Naive thymus-derived CD4-positive, alpha-beta T cell (primary cell): ENCODE measurements at regions not wholly inside any gene's neighbourhood (a gene's known extent, or its start where the extent isn't known, plus 50 kb on each side); places are given as distances from the start of the nearest gene placed in this dataset.

Source experiments
- ATAC-seq: fragments of 150-1000 bp; cut with Tn5 transposase; 2 replicates; pipeline ENCODE4 v1.10.0; 2021; ENCODE audit warnings: mild to moderate bottlenecking, moderate library complexity
- CTCF ChIA-PET: fragments of 350-600 bp; sonication (Branson Sonifier 250); formaldehyde crosslinking; loops from one replicate; lab custom pipeline; 2021; ENCODE audit warnings: antibody characterized with exemption; lab: Charles Lee
- POLR2A ChIA-PET: fragments of 350-600 bp; sonication (Branson Sonifier 250); formaldehyde crosslinking; loops from one replicate; lab custom pipeline; 2021; ENCODE audit warnings: antibody characterized with exemption, inconsistent platforms; lab: Charles Lee
- DNase-seq, 9 donors: peaks; one replicate each; pipeline versions ENCODE4 v3.0.0 to v3.0.0-alpha.2; 2020 to 2022; ENCODE audit warnings: mixed read lengths in 1 of 9
- H3K27ac ChIP-seq: one replicate; pipeline ENCODE4 v1.7.0; 2013; ENCODE audit warnings: mild to moderate bottlenecking, low read depth, low read length, moderate library complexity
- H3K27me3 ChIP-seq, 2 donors: one replicate each; pipeline ENCODE4 v1.7.0; 2013; ENCODE audit warnings: low read length in 2 of 2, mild to moderate bottlenecking in 2 of 2, moderate library complexity in 2 of 2; ENCODE audit not compliant: control insufficient read depth in 2 of 2, insufficient read depth in 2 of 2
- H3K36me3 ChIP-seq, 3 experiments: 1 replicate in 2 of 3; 2 replicates in 1 of 3; pipeline ENCODE4 v1.7.0; 2013; ENCODE audit warnings: low read length in 3 of 3, mild to moderate bottlenecking in 3 of 3, moderate library complexity in 1 of 3; ENCODE audit not compliant: insufficient read depth in 3 of 3, control insufficient read depth in 2 of 3
- H3K4me1 ChIP-seq, 2 donors: one replicate each; pipeline ENCODE4 v1.7.0; 2013; ENCODE audit warnings: low read length in 2 of 2, mild to moderate bottlenecking in 2 of 2, moderate library complexity in 1 of 2; ENCODE audit not compliant: control insufficient read depth in 2 of 2, insufficient read depth in 2 of 2
- H3K4me3 ChIP-seq: 2 replicates; pipeline ENCODE4 v1.7.0; 2013; ENCODE audit warnings: mild to moderate bottlenecking, low read length
- H3K9me3 ChIP-seq, 3 experiments: 1 replicate in 2 of 3; 2 replicates in 1 of 3; pipeline ENCODE4 v1.7.0; 2013; ENCODE audit warnings: low read length in 3 of 3; ENCODE audit not compliant: control insufficient read depth in 2 of 3
- H3K27ac Mint-ChIP-seq, 9 donors: one replicate each; pipeline ENCODE4 v1.8.0; 2020 to 2022; ENCODE audit warnings: mixed read lengths in 9 of 9, mild to moderate bottlenecking in 8 of 9, moderate library complexity in 5 of 9, inconsistent platforms in 2 of 9
- H3K27me3 Mint-ChIP-seq, 5 donors: one replicate each; pipeline ENCODE4 v1.8.0; 2021 to 2022; ENCODE audit warnings: mixed read lengths in 5 of 5, mild to moderate bottlenecking in 1 of 5
- H3K36me3 Mint-ChIP-seq, 5 donors: one replicate each; pipeline ENCODE4 v1.8.0; 2020 to 2022; ENCODE audit warnings: mixed read lengths in 5 of 5, mild to moderate bottlenecking in 3 of 5, inconsistent platforms in 1 of 5
- H3K4me1 Mint-ChIP-seq, 7 donors: one replicate each; pipeline ENCODE4 v1.8.0; 2020 to 2022; ENCODE audit warnings: mixed read lengths in 7 of 7, mild to moderate bottlenecking in 3 of 7, inconsistent platforms in 1 of 7
- H3K4me3 Mint-ChIP-seq, 10 donors: one replicate each; pipeline ENCODE4 v1.8.0; 2020 to 2022; ENCODE audit warnings: mild to moderate bottlenecking in 10 of 10, mixed read lengths in 10 of 10, moderate library complexity in 6 of 10, inconsistent platforms in 2 of 10
- H3K9me3 Mint-ChIP-seq, 11 donors: one replicate each; pipeline ENCODE4 v1.8.0; 2020 to 2022; ENCODE audit warnings: mixed read lengths in 11 of 11, mild to moderate bottlenecking in 4 of 11, inconsistent platforms in 1 of 11, moderate library complexity in 1 of 11
- intact Hi-C, 2 donors: fragments of 100-400 bp; cut with micrococcal nuclease; formaldehyde crosslinking; loops; one replicate each; pipeline ENCODE4 v1.15.1; 2023

DNA sequence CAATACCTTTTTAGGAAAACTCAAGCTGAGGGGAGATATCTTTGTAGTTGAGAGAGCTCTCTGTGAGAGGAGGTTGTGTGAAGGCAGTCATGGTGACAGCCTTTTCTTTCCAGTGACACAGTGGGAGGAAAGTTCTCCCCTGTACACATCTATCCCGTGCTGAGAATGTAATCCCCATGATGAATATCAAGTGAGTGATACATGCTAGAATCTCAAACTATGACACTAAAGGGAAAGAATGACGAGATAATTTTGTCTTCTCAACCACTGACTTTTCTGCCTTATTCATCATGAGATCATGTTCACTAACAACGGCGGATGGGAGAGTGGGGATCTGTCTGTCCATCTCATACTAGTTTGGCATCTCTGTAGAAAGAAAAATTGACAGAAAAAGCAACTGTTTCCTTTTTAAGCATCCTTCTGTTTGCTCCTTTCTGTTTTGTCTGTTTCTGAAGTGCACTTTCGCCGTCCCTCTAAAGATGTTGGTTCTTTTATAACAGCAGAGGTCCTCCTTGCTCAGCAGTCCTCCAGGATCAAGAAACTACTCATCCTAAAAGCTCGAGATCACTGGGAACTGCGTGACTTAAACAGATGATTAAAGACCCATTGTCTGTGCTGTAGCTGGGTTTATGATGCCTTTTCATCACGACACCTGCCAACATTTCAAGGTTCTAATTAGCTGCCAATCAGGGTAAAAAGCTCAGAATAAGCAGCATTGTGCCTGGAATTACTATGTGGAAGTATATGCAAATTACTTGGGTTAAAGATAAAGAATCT, 137.6 kb downstream of the DCK start:
- H3K4me1 ChIP-seq, result no peaks in the 10 kb centered on the region
- H3K36me3 Mint-ChIP-seq, result no peaks in the 10 kb centered on the region
- ChIA-PET CTCF (interaction anchor here (0.7 kb wide), 2 partner anchors 11 to 84 kb away, joined by 3 to 4 read pairs; no protein-coding TSS in a partner anchor), POLR2A (no interaction called here)
- no peaks in the 10 kb centered on the region for H3K36me3 ChIP-seq
- H3K9me3 ChIP-seq, result no peaks in the 10 kb centered on the region
- H3K27me3 Mint-ChIP-seq, result peaks cover 0 to 5% (median 0%) of the 10 kb centered on the region in 5 donors
- H3K27ac ChIP-seq, result no peak overlapping the region
- no peaks in the 10 kb centered on the region for H3K4me1 Mint-ChIP-seq
- no peak for ATAC-seq
- DNase-seq, result no peak
- peaks cover 0 to 2% (median 0%) of the 10 kb centered on the region in 11 donors for H3K9me3 Mint-ChIP-seq
- H3K27me3 ChIP-seq, result no peaks in the 10 kb centered on the region
- no peak overlapping the region for H3K27ac Mint-ChIP-seq
- intact Hi-C loops, result no loop called here
- H3K4me3 Mint-ChIP-seq, result no peak overlapping the region
- H3K4me3 ChIP-seq, result no peak overlapping the region

DNA sequence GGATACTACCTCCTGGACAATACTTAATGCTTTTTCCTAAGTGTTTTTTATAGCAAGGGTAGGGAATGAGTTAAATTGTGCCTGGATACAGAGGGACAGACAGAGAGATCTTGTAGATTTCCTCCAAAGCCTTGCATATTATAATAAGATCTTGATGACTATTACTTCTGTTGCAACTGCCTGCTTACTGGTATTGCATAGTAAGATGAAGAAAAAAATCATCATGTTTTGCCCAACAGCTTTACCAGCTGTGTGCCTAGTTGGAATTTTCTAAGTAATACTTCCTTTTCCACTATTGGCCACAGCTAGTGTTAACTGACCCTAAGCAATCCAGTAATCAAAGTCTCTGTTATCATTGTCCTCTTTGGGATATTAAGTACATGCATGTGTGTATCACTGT, 139.0 kb downstream of the DCK start:
- H3K27me3 Mint-ChIP-seq, result peaks cover 0 to 4% (median 0%) of the 10 kb centered on the region in 5 donors
- POLR2A ChIA-PET, result no interaction called here
- intact Hi-C loops, result no loop called here
- no peaks in the 10 kb centered on the region for H3K4me1 Mint-ChIP-seq
- ATAC-seq, result no peak
- H3K4me3 Mint-ChIP-seq, result no peak overlapping the region
- no peaks in the 10 kb centered on the region for H3K27me3 ChIP-seq
- no peak overlapping the region for H3K4me3 ChIP-seq
- H3K4me1 ChIP-seq, result no peaks in the 10 kb centered on the region
- DNase-seq, result no peak
- H3K36me3 Mint-ChIP-seq, result no peaks in the 10 kb centered on the region
- H3K9me3 ChIP-seq, result no peaks in the 10 kb centered on the region
- H3K36me3 ChIP-seq, result no peaks in the 10 kb centered on the region
- H3K27ac ChIP-seq, result no peak overlapping the region
- CTCF ChIA-PET, result no interaction called here
- peaks cover 0 to 2% (median 0%) of the 10 kb centered on the region in 11 donors for H3K9me3 Mint-ChIP-seq
- H3K27ac Mint-ChIP-seq, result no peak overlapping the region

DNA sequence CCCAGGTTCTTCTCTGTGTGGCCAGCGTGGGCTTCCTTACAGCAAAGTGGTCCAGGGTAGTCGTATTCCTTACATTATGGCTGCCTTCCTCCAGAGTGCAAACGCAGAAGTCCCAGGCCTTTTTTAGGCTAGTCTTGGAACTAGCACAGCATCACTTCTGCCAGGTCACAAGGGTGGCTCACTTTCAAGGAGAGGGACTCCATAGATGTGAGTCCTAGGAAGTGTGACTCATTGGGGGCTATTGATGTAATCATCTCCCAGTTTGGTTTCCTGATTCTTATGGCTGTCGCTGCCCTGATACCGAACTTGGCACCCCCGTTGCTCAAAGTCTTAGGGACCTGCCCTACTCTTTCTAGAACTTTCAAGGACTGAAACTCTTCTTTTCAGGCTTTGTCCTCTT, 140.0 kb downstream of the DCK start:
- ChIA-PET CTCF (no interaction called here), POLR2A (no interaction called here)
- DNase-seq (no peak), ATAC-seq (no peak)
- no peak overlapping the region for H3K27ac Mint-ChIP-seq
- H3K4me3 ChIP-seq, result no peak overlapping the region
- H3K4me3 Mint-ChIP-seq, result no peak overlapping the region
- intact Hi-C loops, result no loop called here
- no peak overlapping the region for H3K27ac ChIP-seq
- H3K36me3 Mint-ChIP-seq, result no peaks in the 10 kb centered on the region
- no peaks in the 10 kb centered on the region for H3K4me1 ChIP-seq
- H3K9me3 Mint-ChIP-seq, result no peaks in the 10 kb centered on the region
- no peaks in the 10 kb centered on the region for H3K27me3 ChIP-seq
- H3K9me3 ChIP-seq, result no peaks in the 10 kb centered on the region
- no peaks in the 10 kb centered on the region for H3K27me3 Mint-ChIP-seq
- no peaks in the 10 kb centered on the region for H3K36me3 ChIP-seq
- no peaks in the 10 kb centered on the region for H3K4me1 Mint-ChIP-seq

DNA sequence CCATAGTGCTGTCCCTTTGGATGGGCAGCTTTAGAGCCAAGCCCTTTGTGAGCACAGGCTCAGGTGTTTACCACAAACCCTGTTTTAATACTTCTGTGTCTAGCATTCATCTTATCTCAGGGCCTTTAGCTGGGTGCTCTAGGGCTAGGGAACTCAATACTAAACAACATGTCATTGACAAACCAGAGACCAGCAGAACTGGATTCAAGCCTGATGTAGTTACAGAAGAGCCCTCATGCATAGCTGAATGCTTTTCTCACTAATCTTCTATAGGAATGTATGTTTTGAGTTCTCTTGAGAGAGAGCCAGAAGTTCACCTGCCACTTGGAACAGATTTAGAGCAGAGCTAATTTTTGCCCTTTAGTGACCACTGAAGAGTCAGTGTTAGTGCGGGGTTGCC, 142.6 kb downstream of the DCK start:
- Mint-ChIP-seq H3K4me3 (no peak overlapping the region), H3K27ac (no peak overlapping the region), H3K36me3 (no peaks in the 10 kb centered on the region), H3K27me3 (peaks cover 0 to 6% (median 0%) of the 10 kb centered on the region in 5 donors), H3K4me1 (peaks cover 0 to 3% (median 0%) of the 10 kb centered on the region in 7 donors), H3K9me3 (peaks cover 0 to 4% (median 0%) of the 10 kb centered on the region in 11 donors)
- CTCF ChIA-PET, result no interaction called here
- no peak for DNase-seq
- POLR2A ChIA-PET, result no interaction called here
- H3K9me3 ChIP-seq, result no peaks in the 10 kb centered on the region
- no peaks in the 10 kb centered on the region for H3K27me3 ChIP-seq
- no peaks in the 10 kb centered on the region for H3K36me3 ChIP-seq
- H3K4me1 ChIP-seq, result no peaks in the 10 kb centered on the region
- no peak for ATAC-seq
- H3K4me3 ChIP-seq, result no peak overlapping the region
- intact Hi-C loops, result no loop called here
- H3K27ac ChIP-seq, result no peak overlapping the region

DNA sequence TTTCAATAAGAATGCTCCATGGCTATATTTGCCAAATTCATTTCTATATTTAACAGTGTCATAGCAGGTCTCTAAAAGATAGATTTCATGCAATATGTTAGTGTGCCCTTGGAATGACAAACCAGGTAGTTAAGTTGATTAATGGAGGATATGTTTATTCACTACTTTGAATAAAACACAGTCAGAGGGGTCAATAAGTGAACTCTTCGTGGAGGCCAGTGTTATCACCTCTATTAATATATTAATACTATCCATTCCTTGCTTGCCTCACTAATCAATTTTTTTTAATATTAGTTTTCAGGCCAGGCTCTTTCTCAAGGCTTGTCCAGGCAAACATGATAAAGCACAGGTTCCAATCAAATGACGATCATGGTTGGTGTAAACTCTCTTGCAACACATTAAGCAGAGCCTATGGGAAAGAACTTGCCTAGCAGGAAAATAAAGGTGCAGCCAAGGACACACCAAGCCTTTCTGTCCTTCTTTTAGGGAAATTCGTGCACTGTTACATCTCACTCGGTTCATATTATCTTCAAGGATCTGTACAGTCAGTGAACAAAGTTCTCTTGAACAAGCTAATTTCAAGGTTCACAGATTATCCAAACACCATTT, 144.7 kb downstream of the DCK start:
- H3K9me3 Mint-ChIP-seq, result peaks cover 0 to 4% (median 0%) of the 10 kb centered on the region in 11 donors
- H3K27ac ChIP-seq, result no peak overlapping the region
- no peak overlapping the region for H3K4me3 ChIP-seq
- H3K4me3 Mint-ChIP-seq, result no peak overlapping the region
- no peaks in the 10 kb centered on the region for H3K36me3 ChIP-seq
- DNase-seq, result no peak
- no peaks in the 10 kb centered on the region for H3K36me3 Mint-ChIP-seq
- ChIA-PET CTCF (no interaction called here), POLR2A (no interaction called here)
- no peaks in the 10 kb centered on the region for H3K4me1 ChIP-seq
- intact Hi-C loops, result no loop called here
- no peaks in the 10 kb centered on the region for H3K9me3 ChIP-seq
- no peak overlapping the region for H3K27ac Mint-ChIP-seq
- ATAC-seq, result no peak
- peaks cover 0 to 8% (median 0%) of the 10 kb centered on the region in 7 donors for H3K4me1 Mint-ChIP-seq
- H3K27me3 ChIP-seq, result no peaks in the 10 kb centered on the region
- peaks cover 0 to 6% (median 0%) of the 10 kb centered on the region in 5 donors for H3K27me3 Mint-ChIP-seq

DNA sequence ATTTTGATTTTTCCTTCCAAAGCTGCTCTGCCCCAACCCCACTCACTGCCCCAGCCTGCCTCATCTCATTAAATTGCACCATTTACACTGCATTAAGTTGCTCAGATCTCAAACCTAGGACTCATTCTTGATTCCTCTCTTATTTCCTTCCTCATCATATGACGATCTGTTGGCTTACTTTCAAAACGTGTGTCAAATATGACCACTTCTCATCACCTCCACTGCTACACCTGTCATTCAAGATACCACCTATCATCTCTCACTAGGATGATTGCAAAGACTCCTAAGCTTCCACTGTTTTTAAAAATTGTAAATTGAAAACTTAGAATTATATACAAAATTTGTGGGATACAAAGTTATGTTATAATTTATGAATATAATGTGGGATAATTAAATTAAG, 147.1 kb downstream of the DCK start:
- Mint-ChIP-seq H3K4me3 (no peak overlapping the region), H3K36me3 (peaks cover 0 to 1% (median 0%) of the 10 kb centered on the region in 5 donors), H3K9me3 (peaks cover 0 to 4% (median 0%) of the 10 kb centered on the region in 11 donors), H3K27me3 (peaks cover 0 to 6% (median 0%) of the 10 kb centered on the region in 5 donors), H3K4me1 (peaks cover 0 to 8% (median 0%) of the 10 kb centered on the region in 7 donors), H3K27ac (no peak overlapping the region)
- ChIA-PET POLR2A (no interaction called here), CTCF (no interaction called here)
- Histone ChIP-seq H3K4me3 (no peak overlapping the region), H3K9me3 (no peaks in the 10 kb centered on the region), H3K36me3 (no peaks in the 10 kb centered on the region), H3K4me1 (no peaks in the 10 kb centered on the region), H3K27ac (no peak overlapping the region), H3K27me3 (no peaks in the 10 kb centered on the region)
- no peak for ATAC-seq
- DNase-seq, result no peak
- intact Hi-C loops, result no loop called here
